Activated CD8-positive, alpha-beta T cell treated with anti-CD3 and anti-CD28 coated beads for 36 hours (primary cell): ENCODE measurements at regions not wholly inside any gene's neighbourhood (a gene's known extent, or its start where the extent isn't known, plus 50 kb on each side); places are given as distances from the start of the nearest gene placed in this dataset.

Source experiments
- ATAC-seq: fragments of 200-7000 bp; cut with Tn5 transposase; one replicate; pipeline ENCODE4 v1.10.0; 2021; ENCODE audit warnings: mild to moderate bottlenecking, moderate library complexity
- CTCF ChIA-PET: fragments of 350-600 bp; sonication (Branson Sonifier 250); formaldehyde crosslinking; loops from one replicate; lab custom pipeline; 2021; ENCODE audit warnings: antibody characterized with exemption; lab: Charles Lee
- POLR2A ChIA-PET: fragments of 350-600 bp; sonication (Branson Sonifier 250); formaldehyde crosslinking; loops from one replicate; lab custom pipeline; 2021; ENCODE audit warnings: antibody characterized with exemption; lab: Charles Lee
- DNase-seq: peaks from one replicate; pipeline ENCODE4 v3.0.0-alpha.2; 2020
- H3K27ac Mint-ChIP-seq: one replicate; pipeline ENCODE4 v1.8.0; 2021; ENCODE audit warnings: mild to moderate bottlenecking, mixed read lengths
- H3K27me3 Mint-ChIP-seq: one replicate; pipeline ENCODE4 v1.8.0; 2021; ENCODE audit warnings: mixed read lengths
- H3K36me3 Mint-ChIP-seq: one replicate; pipeline ENCODE4 v1.8.0; 2021; ENCODE audit warnings: low read depth, mixed read lengths
- H3K4me1 Mint-ChIP-seq: one replicate; pipeline ENCODE4 v1.8.0; 2021; ENCODE audit warnings: low read depth, mixed read lengths
- H3K4me3 Mint-ChIP-seq: one replicate; pipeline ENCODE4 v1.8.0; 2021; ENCODE audit warnings: mild to moderate bottlenecking, moderate library complexity, mixed read lengths
- H3K9me3 Mint-ChIP-seq: one replicate; pipeline ENCODE4 v1.8.0; 2021; ENCODE audit warnings: mixed read lengths
- CTCF ChIP-seq: fragments of 200-600 bp; IDR thresholded peaks from one replicate; pipeline ENCODE4 v1.8.0; 2022; ENCODE audit warnings: antibody characterized with exemption, mild to moderate bottlenecking
- intact Hi-C: fragments of 100-400 bp; cut with micrococcal nuclease; formaldehyde crosslinking; loops from one replicate; pipeline ENCODE4 v1.10.0; 2022

GRCh38 chr3:11095932-11096265 lies 58.4 kb upstream of the HRH1 start:
- H3K4me3 Mint-ChIP-seq, result no peak overlapping the region
- ATAC-seq (no peak), DNase-seq (peak; percentile 2)
- POLR2A ChIA-PET, result no interaction called here
- no peaks in the 10 kb centered on the region for H3K9me3 Mint-ChIP-seq
- H3K36me3 Mint-ChIP-seq, result no peaks in the 10 kb centered on the region
- H3K27ac Mint-ChIP-seq, result no peak overlapping the region
- intact Hi-C loops, result no loop called here
- no peak for TF ChIP-seq CTCF
- peaks cover 10% of the 10 kb centered on the region for H3K27me3 Mint-ChIP-seq
- CTCF ChIA-PET, result interaction anchor here (0.9 to 1.1 kb wide), 2 partner anchors 23 to 176 kb away, joined by 3 read pairs; partner anchors contain the start of gene ATG7
- peaks cover 13% of the 10 kb centered on the region for H3K4me1 Mint-ChIP-seq

GRCh38 chr3:11096266-11097139 lies 57.8 kb upstream of the HRH1 start:
- Mint-ChIP-seq H3K27me3 (peaks cover 10% of the 10 kb centered on the region), H3K36me3 (no peaks in the 10 kb centered on the region), H3K4me1 (peaks cover 13% of the 10 kb centered on the region), H3K4me3 (peak overlapping the region; percentile 50), H3K27ac (peak overlapping the region; percentile 46), H3K9me3 (no peaks in the 10 kb centered on the region)
- peak; percentile 94 for ATAC-seq
- ChIA-PET POLR2A (no interaction called here), CTCF (interaction anchor here (0.9 to 1.1 kb wide), 3 partner anchors 23 to 176 kb away, joined by 3 read pairs; partner anchors contain the start of gene ATG7)
- DNase-seq, result peak; percentile 87
- intact Hi-C loops, result no loop called here
- no peak for TF ChIP-seq CTCF

GRCh38 chr3:11099306-11099705 lies 55.0 kb upstream of the HRH1 start:
- POLR2A ChIA-PET, result interaction anchor here (1.6 kb wide), 1 partner anchor 25 kb away, joined by 4 read pairs; no protein-coding TSS in a partner anchor
- H3K4me3 Mint-ChIP-seq, result no peak overlapping the region
- intact Hi-C loops, result no loop called here

More at GRCh38 chr3:11099306-11099705, 55.0 kb upstream of the HRH1 start:
- no peak overlapping the region for H3K27ac Mint-ChIP-seq
- TF ChIP-seq CTCF, result no peak
- no peak for DNase-seq
- H3K27me3 Mint-ChIP-seq, result peaks cover 10% of the 10 kb centered on the region
- peaks cover 13% of the 10 kb centered on the region for H3K4me1 Mint-ChIP-seq
- CTCF ChIA-PET, result interaction anchor here (1.2 kb wide), 1 partner anchor 39 kb away, joined by 6 read pairs; no protein-coding TSS in a partner anchor
- H3K36me3 Mint-ChIP-seq, result no peaks in the 10 kb centered on the region
- ATAC-seq, result no peak
- H3K9me3 Mint-ChIP-seq, result peaks cover 8% of the 10 kb centered on the region
